ENCODE measurements at regions not wholly inside any gene's neighbourhood (a gene's known extent, or its start where the extent isn't known, plus 50 kb on each side); places are given as distances from the start of the nearest gene placed in this dataset.

DNA sequence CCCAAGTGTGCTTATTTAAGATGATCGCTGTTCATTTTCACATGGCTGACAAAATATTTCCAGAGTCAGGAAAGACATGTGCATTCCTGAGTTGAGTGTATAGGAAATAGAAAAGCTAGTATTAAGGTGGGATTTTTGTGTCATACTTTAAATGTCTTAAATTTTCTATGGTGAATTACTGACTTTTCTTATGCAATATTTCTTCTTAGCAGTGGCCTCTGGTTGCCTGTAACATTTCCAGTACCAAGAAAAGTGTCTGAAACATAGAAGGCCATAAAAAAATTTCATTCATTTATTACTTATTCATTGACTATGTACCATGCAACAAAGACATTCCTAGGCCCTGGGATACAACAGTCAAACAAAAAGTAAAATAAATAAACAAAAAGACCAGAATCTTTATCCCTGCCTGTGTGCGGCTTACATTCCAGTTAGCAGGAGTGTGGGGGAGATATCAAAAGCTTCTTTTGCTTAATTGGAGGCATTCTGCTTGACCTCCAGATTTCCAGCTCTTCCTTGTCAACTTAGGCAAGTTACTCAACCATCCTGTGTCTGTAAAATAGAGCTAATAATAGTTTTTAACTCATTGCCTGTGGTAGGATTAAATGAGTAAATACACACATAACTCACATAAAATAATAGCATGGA, 216.3 kb upstream of the FLRT2 start:
- H3K4me3 ChIP-seq (IDR thresholded peaks at IDR 0.05; ENCODE audit: insufficient read depth, low read depth, low read length), result no peak overlapping the region
- no peaks in the 10 kb centered on the region for H4K20me1 ChIP-seq (ENCODE audit: insufficient read depth)
- no peaks in the 10 kb centered on the region for H3K79me2 ChIP-seq (ENCODE audit: insufficient read depth, low read depth)
- H3K36me3 ChIP-seq (ENCODE audit: insufficient read depth), result no peaks in the 10 kb centered on the region
- H3K27ac ChIP-seq, result no peak overlapping the region
- TF ChIP-seq, protein P1, sequence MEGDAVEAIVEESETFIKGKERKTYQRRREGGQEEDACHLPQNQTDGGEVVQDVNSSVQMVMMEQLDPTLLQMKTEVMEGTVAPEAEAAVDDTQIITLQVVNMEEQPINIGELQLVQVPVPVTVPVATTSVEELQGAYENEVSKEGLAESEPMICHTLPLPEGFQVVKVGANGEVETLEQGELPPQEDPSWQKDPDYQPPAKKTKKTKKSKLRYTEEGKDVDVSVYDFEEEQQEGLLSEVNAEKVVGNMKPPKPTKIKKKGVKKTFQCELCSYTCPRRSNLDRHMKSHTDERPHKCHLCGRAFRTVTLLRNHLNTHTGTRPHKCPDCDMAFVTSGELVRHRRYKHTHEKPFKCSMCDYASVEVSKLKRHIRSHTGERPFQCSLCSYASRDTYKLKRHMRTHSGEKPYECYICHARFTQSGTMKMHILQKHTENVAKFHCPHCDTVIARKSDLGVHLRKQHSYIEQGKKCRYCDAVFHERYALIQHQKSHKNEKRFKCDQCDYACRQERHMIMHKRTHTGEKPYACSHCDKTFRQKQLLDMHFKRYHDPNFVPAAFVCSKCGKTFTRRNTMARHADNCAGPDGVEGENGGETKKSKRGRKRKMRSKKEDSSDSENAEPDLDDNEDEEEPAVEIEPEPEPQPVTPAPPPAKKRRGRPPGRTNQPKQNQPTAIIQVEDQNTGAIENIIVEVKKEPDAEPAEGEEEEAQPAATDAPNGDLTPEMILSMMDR (conservative IDR thresholded peaks at IDR 0.05; ENCODE audit: low read depth, low read length), result no peak
- H3K9ac ChIP-seq, result no peak overlapping the region
- H2AFZ ChIP-seq (ENCODE audit: low read depth), result no peak overlapping the region
- H3K27me3 ChIP-seq (ENCODE audit: insufficient read depth, low read depth), result no peaks in the 10 kb centered on the region
- no peak overlapping the region for H3K4me2 ChIP-seq
- H3K4me1 ChIP-seq (ENCODE audit: low read depth, poor library complexity, severe bottlenecking), result no peaks in the 10 kb centered on the region

DNA sequence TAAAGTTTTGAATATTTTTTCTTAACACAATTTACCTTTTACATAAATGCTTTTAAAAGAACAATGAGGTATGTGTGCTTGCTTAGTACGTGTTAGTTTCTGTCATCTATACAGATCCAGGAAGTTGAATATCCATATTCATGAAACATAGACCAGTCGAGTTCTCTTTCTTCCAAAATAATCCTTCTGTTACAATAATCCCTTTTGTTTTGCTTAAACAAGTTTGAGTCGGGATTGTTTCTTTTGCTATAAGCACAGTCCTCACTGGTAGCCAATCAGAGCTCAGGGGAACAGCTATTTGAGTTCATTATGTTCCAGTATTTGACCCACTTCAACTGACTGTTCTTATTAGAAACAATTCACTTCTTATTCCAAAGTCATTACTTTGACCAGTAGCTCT, 214.7 kb upstream of the FLRT2 start:
- H4K20me1 ChIP-seq (ENCODE audit: insufficient read depth), result no peaks in the 10 kb centered on the region
- no peaks in the 10 kb centered on the region for H3K27me3 ChIP-seq (ENCODE audit: insufficient read depth, low read depth)
- H3K9ac ChIP-seq, result no peak overlapping the region
- H3K4me3 ChIP-seq (IDR thresholded peaks at IDR 0.05; ENCODE audit: insufficient read depth, low read depth, low read length), result no peak overlapping the region
- H3K79me2 ChIP-seq (ENCODE audit: insufficient read depth, low read depth), result no peaks in the 10 kb centered on the region
- no peaks in the 10 kb centered on the region for H3K4me1 ChIP-seq (ENCODE audit: low read depth, poor library complexity, severe bottlenecking)
- TF ChIP-seq, protein P1 (conservative IDR thresholded peaks at IDR 0.05; ENCODE audit: low read depth, low read length), result no peak
- H3K27ac ChIP-seq, result no peak overlapping the region
- H3K4me2 ChIP-seq, result no peak overlapping the region
- H2AFZ ChIP-seq (ENCODE audit: low read depth), result no peak overlapping the region
- H3K36me3 ChIP-seq (ENCODE audit: insufficient read depth), result no peaks in the 10 kb centered on the region

DNA sequence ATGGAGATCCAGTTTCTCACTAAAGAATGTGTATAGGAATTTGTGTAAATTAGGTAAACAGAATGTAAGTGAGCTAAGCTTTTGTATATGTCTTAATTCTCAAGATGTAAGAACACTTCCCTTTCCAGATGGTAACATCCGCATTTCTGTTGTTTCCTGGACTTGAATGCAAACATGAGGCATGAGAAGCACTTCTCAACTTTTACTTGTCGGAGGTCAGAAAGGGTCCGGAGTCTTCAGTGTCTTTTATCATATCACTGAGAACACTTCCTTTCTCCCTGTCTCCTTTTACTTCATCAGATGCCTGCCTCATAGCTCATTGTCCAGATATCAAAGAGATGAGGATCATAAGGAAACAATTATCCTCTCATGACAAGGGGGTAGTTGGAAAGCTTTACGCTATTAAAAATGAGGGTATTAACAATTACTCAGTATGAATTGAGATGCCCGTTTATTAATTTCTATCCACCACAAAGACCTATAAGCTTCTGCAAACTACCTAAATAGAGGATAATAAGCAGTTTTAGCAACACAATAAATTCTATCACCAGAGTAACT, 214.1 kb upstream of the FLRT2 start:
- no peak overlapping the region for H3K27ac ChIP-seq
- H3K27me3 ChIP-seq (ENCODE audit: insufficient read depth, low read depth), result no peaks in the 10 kb centered on the region
- H3K4me1 ChIP-seq (ENCODE audit: low read depth, poor library complexity, severe bottlenecking), result no peaks in the 10 kb centered on the region
- no peak overlapping the region for H3K4me2 ChIP-seq
- no peak overlapping the region for H3K9ac ChIP-seq
- TF ChIP-seq, protein P1 (conservative IDR thresholded peaks at IDR 0.05; ENCODE audit: low read depth, low read length), result no peak
- H3K79me2 ChIP-seq (ENCODE audit: insufficient read depth, low read depth), result no peaks in the 10 kb centered on the region
- H2AFZ ChIP-seq (ENCODE audit: low read depth), result no peak overlapping the region
- H3K36me3 ChIP-seq (ENCODE audit: insufficient read depth), result no peaks in the 10 kb centered on the region
- H3K4me3 ChIP-seq (IDR thresholded peaks at IDR 0.05; ENCODE audit: insufficient read depth, low read depth, low read length), result no peak overlapping the region
- H4K20me1 ChIP-seq (ENCODE audit: insufficient read depth), result no peaks in the 10 kb centered on the region

DNA sequence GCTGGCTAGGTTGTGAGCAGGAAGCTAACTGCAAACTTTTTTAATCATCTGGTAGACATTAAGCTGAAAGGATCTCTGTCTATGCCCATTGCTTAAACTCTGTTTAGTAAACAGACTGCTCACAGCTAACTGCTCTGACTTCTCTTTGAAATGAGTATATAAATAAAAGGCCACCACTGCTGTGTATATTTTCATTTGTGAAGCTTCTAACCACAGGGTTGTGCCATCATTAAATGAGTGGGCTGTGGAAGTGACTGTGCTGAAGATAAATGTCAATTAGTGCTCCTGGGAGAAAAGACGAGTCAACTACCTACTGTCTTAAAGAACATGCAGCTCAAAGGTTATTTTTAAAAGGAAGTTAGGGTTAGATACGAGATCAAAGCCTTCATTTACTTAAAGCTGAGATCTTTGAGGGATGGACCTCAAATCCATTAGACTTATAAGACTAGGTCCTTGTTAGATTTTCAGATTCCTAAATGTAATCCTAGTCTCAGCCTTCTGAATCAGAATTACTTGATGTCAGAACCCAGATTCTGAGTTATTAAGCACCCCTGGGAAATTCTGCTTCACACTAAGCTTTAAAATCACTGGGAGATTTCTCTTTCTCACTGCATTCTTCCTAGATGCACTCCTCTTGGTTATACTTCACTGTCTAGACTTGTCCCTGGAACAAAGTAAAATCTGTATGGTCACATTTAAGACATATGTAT, 213.1 kb upstream of the FLRT2 start:
- Histone ChIP-seq H3K4me2 (no peak overlapping the region), H3K4me1 (ENCODE audit: low read depth, poor library complexity, severe bottlenecking) (no peaks in the 10 kb centered on the region), H3K9ac (no peak overlapping the region), H3K4me3 (IDR thresholded peaks at IDR 0.05; ENCODE audit: insufficient read depth, low read depth, low read length) (no peak overlapping the region), H3K27ac (no peak overlapping the region), H3K79me2 (ENCODE audit: insufficient read depth, low read depth) (no peaks in the 10 kb centered on the region), H3K36me3 (ENCODE audit: insufficient read depth) (no peaks in the 10 kb centered on the region), H2AFZ (ENCODE audit: low read depth) (no peak overlapping the region), H3K27me3 (ENCODE audit: insufficient read depth, low read depth) (no peaks in the 10 kb centered on the region), H4K20me1 (ENCODE audit: insufficient read depth) (no peaks in the 10 kb centered on the region)
- TF ChIP-seq, protein P1 (conservative IDR thresholded peaks at IDR 0.05; ENCODE audit: low read depth, low read length), result no peak
